Stomach smooth muscle (tissue), 2 donors: ENCODE measurements at regions not wholly inside any gene's neighbourhood (a gene's known extent, or its start where the extent isn't known, plus 50 kb on each side); places are given as distances from the start of the nearest gene placed in this dataset.
A peak's percentile ranks its signal among the peaks of the same experiment; 100 is the strongest.

Experiments used
- H3K27ac ChIP-seq: one replicate; pipeline ENCODE4 v1.7.0; 2013; ENCODE audit warnings: mild to moderate bottlenecking, low read length, inconsistent platforms
- H3K27me3 ChIP-seq, 2 donors: one replicate each; pipeline ENCODE4 v1.7.0; 2013; ENCODE audit warnings: low read length in 2 of 2; ENCODE audit not compliant: insufficient read depth in 2 of 2, control insufficient read depth in 1 of 2
- H3K36me3 ChIP-seq, 2 donors: one replicate each; pipeline ENCODE4 v1.7.0; 2013; ENCODE audit warnings: low read length in 2 of 2; ENCODE audit not compliant: control insufficient read depth in 2 of 2, insufficient read depth in 2 of 2
- H3K4me1 ChIP-seq: one replicate; pipeline ENCODE4 v1.7.0; 2013; ENCODE audit warnings: low read length; ENCODE audit not compliant: control insufficient read depth, insufficient read depth
- H3K4me3 ChIP-seq, 2 donors: one replicate each; pipeline ENCODE4 v1.7.0; 2013; ENCODE audit warnings: low read length in 2 of 2
- H3K9ac ChIP-seq, 2 donors: one replicate each; pipeline ENCODE4 v1.7.0; 2013; ENCODE audit warnings: low read length in 2 of 2, mild to moderate bottlenecking in 1 of 2
- H3K9me3 ChIP-seq, 2 donors: one replicate each; pipeline ENCODE4 v1.7.0; 2013; ENCODE audit warnings: low read length in 2 of 2; ENCODE audit not compliant: control insufficient read depth in 2 of 2
- donor health status: healthy.
- donor health status: Pancreatic carcinoma.

- H3K27ac ChIP-seq, result no peak overlapping the region
- no peaks in the 10 kb centered on the region for H3K27me3 ChIP-seq
- H3K4me3 ChIP-seq, result no peak overlapping the region
- no peaks in the 10 kb centered on the region for H3K9me3 ChIP-seq
- no peak overlapping the region for H3K9ac ChIP-seq
- no peaks in the 10 kb centered on the region for H3K36me3 ChIP-seq
- H3K4me1 ChIP-seq, result no peaks in the 10 kb centered on the region
Measured at GRCh38 chr9:17894501-17895160, 315.8 kb downstream of the SH3GL2 start.

- Histone ChIP-seq H3K9me3 (no peaks in the 10 kb centered on the region), H3K36me3 (no peaks in the 10 kb centered on the region), H3K4me3 (no peak overlapping the region), H3K27ac (no peak overlapping the region), H3K9ac (no peak overlapping the region), H3K27me3 (peaks cover 0 to 10% of the 10 kb centered on the region in 2 donors), H3K4me1 (peaks cover 7% of the 10 kb centered on the region)
Measured at GRCh38 chr9:17900606-17901005, 321.7 kb downstream of the SH3GL2 start.

- Histone ChIP-seq H3K4me3 (peak overlapping the region; percentile 73 to 81), H3K27me3 (peaks cover 0 to 14% of the 10 kb centered on the region in 2 donors), H3K36me3 (no peaks in the 10 kb centered on the region), H3K4me1 (peaks cover 12% of the 10 kb centered on the region), H3K9me3 (no peaks in the 10 kb centered on the region), H3K27ac (no peak overlapping the region), H3K9ac (peak overlapping the region in 1 of 2 donors; percentile 20)
Measured at GRCh38 chr9:17905366-17905765, 326.5 kb downstream of the SH3GL2 start.

- no peak overlapping the region for H3K27ac ChIP-seq
Measured at GRCh38 chr9:17905781-17906175, 326.9 kb downstream of the SH3GL2 start.

GRCh38 chr9:17906176-17906840 is 327.4 kb downstream of the SH3GL2 start:
- no peaks in the 10 kb centered on the region for H3K9me3 ChIP-seq
- H3K9ac ChIP-seq, result peak overlapping the region; percentile 29 to 70
- H3K4me1 ChIP-seq, result peaks cover 12% of the 10 kb centered on the region
- peaks cover 0 to 14% of the 10 kb centered on the region in 2 donors for H3K27me3 ChIP-seq
- no peak overlapping the region for H3K27ac ChIP-seq
- no peaks in the 10 kb centered on the region for H3K36me3 ChIP-seq
- H3K4me3 ChIP-seq, result peak overlapping the region; percentile 73 to 81

More at GRCh38 chr9:17905781-17906175, 326.9 kb downstream of the SH3GL2 start:
- peak overlapping the region; percentile 20 to 29 for H3K9ac ChIP-seq
- H3K9me3 ChIP-seq, result no peaks in the 10 kb centered on the region
- H3K4me3 ChIP-seq, result peak overlapping the region; percentile 73 to 81
- H3K27me3 ChIP-seq, result peaks cover 0 to 14% of the 10 kb centered on the region in 2 donors
- H3K4me1 ChIP-seq, result peaks cover 12% of the 10 kb centered on the region
- H3K36me3 ChIP-seq, result no peaks in the 10 kb centered on the region

GRCh38 chr9:17906841-17907778 is 328.2 kb downstream of the SH3GL2 start:
- H3K9ac ChIP-seq, result peak overlapping the region in 1 of 2 donors; percentile 70
- H3K4me3 ChIP-seq, result peak overlapping the region; percentile 73 to 81
- no peaks in the 10 kb centered on the region for H3K36me3 ChIP-seq
- H3K27ac ChIP-seq, result peak overlapping the region; percentile 46
- peaks cover 0 to 14% of the 10 kb centered on the region in 2 donors for H3K27me3 ChIP-seq
- peaks cover 12% of the 10 kb centered on the region for H3K4me1 ChIP-seq
- H3K9me3 ChIP-seq, result no peaks in the 10 kb centered on the region

GRCh38 chr9:17907779-17908508 is 329.1 kb downstream of the SH3GL2 start:
- H3K27ac ChIP-seq, result peak overlapping the region; percentile 46
- peaks cover 12% of the 10 kb centered on the region for H3K4me1 ChIP-seq
- no peaks in the 10 kb centered on the region for H3K9me3 ChIP-seq
- H3K9ac ChIP-seq, result peak overlapping the region in 1 of 2 donors; percentile 70
- H3K36me3 ChIP-seq, result no peaks in the 10 kb centered on the region
- peak overlapping the region; percentile 73 to 81 for H3K4me3 ChIP-seq
- H3K27me3 ChIP-seq, result peaks cover 0 to 14% of the 10 kb centered on the region in 2 donors

GRCh38 chr9:17926246-17926645 is 347.4 kb downstream of the SH3GL2 start:
- Histone ChIP-seq H3K36me3 (no peaks in the 10 kb centered on the region), H3K9me3 (no peaks in the 10 kb centered on the region), H3K9ac (no peak overlapping the region), H3K27ac (no peak overlapping the region), H3K4me1 (no peaks in the 10 kb centered on the region), H3K27me3 (no peaks in the 10 kb centered on the region), H3K4me3 (no peak overlapping the region)

GRCh38 chr9:17927616-17928015 is 348.8 kb downstream of the SH3GL2 start:
- no peaks in the 10 kb centered on the region for H3K36me3 ChIP-seq
- no peaks in the 10 kb centered on the region for H3K27me3 ChIP-seq
- no peak overlapping the region for H3K4me3 ChIP-seq
- no peaks in the 10 kb centered on the region for H3K9me3 ChIP-seq
- H3K27ac ChIP-seq, result no peak overlapping the region
- no peak overlapping the region for H3K9ac ChIP-seq
- no peaks in the 10 kb centered on the region for H3K4me1 ChIP-seq

- no peak overlapping the region for H3K9ac ChIP-seq
- H3K9me3 ChIP-seq, result no peaks in the 10 kb centered on the region
- H3K4me1 ChIP-seq, result no peaks in the 10 kb centered on the region
- H3K27me3 ChIP-seq, result no peaks in the 10 kb centered on the region
- no peaks in the 10 kb centered on the region for H3K36me3 ChIP-seq
- no peak overlapping the region for H3K27ac ChIP-seq
- no peak overlapping the region for H3K4me3 ChIP-seq
Measured at GRCh38 chr9:17928228-17928627, 349.4 kb downstream of the SH3GL2 start.
